GM21717 (cell line): ENCODE measurements at regions not wholly inside any gene's neighbourhood (a gene's known extent, or its start where the extent isn't known, plus 50 kb on each side); places are given as distances from the start of the nearest gene placed in this dataset.
"Not testable (repeated sequence)": the region's sequence is repeated elsewhere in the genome, so short reads cannot be mapped to it uniquely, and the experiment has no call there.

Experiments
- ATAC-seq: cut with Tn5 transposase; IDR thresholded peaks from one replicate; pipeline ENCODE4 v1.9.1; 2021; ENCODE audit warnings: mild to moderate bottlenecking, moderate library complexity; ENCODE audit not compliant: unreplicated experiment

- no peak for ATAC-seq
Measured at GRCh38 chr3:166554023-166554422, 716.8 kb upstream of the BCHE start.

- ATAC-seq = no peak
Measured at GRCh38 chr3:166533740-166534139, 696.5 kb upstream of the BCHE start.

GRCh38 chr3:166531730-166532129 is 694.5 kb upstream of the BCHE start:
- no peak for ATAC-seq

- no peak for ATAC-seq
Measured at GRCh38 chr3:166527325-166527724, 690.1 kb upstream of the BCHE start.

DNA sequence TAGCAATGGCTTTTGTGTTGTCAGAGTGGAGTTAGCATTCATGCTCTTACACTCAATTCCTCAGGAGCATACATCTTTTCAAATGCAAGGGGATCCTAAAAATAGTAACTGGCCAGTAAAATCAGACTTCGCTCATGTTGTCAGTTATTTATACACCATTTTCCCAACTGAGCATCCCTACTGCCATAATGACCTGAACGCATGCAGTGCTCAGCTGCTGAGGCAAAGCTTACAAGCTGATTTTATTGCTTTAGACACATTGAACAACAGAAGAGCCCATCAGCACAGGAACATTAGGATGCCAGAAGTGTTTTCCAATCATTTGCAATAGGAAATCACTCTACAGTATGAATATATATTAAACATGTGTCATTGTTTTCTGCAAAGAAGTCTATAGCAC is 689.7 kb upstream of the BCHE start:
- ATAC-seq = no peak

DNA sequence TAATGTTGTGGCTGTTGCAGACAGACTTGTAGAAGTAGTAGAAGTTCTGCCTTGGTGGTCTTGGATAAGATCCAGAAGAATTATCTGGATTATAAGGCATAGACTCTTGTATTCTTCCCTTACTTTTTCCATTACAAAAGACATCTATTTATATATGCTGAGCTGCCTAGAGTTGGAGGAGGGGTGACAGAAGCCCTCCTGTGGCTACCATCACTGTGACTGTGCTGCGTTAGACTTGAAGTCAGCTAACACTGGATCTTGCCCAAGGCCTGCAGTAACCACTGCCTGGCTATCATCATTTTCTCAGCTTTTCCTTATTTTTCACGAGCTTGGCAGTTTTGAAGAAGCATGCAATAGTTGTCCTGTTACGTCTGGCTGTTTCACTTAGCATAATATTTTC is 684.8 kb upstream of the BCHE start:
- ATAC-seq = no peak

DNA sequence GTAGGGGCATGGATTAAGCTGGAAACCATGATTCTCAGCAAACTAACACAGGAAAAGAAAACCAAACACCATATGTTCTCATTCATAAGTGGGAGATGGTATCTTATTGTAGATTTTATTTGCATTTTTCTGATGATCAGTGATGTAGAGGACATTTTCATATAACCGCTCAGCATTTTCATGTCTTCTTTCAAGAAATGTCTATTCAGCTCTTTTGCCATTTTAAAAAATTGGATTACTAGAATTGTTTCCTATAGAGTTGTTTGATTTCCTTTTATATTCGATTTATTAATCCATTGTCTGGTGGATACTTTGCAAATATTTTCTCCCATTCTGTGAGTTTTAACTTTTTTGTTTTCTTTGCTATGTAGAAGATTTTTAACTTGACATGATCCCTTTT is 682.2 kb upstream of the BCHE start:
- ATAC-seq = no peak

- ATAC-seq = no peak
Measured at GRCh38 chr3:166518040-166518439, 680.8 kb upstream of the BCHE start.

DNA sequence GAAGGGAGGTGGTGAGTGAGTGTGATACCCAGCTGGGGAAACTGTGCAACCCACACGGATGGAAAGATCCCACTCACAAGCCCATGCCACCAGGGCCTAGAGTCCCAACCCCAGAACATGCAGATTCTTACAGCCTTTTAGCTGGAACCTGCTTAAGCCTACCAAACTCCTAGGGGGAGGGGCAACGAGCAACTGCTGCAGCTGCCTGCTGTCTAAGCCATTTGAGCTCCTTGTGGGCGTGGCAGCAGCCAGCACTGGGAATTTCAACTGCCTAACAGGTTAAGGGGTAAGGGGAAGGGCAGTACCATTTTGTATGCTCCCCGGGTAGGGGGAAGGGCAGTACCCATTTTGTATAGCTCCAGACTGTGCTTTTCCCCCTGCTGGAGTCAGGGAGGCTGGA is 673.2 kb upstream of the BCHE start:
- ATAC-seq = no peak

DNA sequence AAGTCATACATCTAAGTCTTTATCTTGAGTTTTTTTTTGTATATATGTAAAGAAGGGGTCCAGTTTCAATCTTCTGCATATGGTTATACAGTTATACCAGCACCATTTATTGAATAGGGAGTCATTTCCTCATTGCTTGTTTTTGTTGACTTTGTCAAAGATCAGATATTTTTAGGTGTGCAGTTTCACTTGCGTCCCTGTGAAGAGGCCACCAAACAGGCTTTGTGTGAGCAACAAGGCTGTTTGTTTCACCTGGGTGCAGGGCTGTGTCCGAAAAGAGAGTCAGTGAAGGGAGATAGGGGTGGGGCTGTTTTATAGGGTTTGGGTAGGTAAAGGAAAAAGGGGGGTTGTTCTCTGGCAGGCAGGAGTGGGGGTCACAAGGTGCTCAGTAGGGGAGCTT is 663.2 kb upstream of the BCHE start:
- ATAC-seq = not testable (repeated sequence)

DNA sequence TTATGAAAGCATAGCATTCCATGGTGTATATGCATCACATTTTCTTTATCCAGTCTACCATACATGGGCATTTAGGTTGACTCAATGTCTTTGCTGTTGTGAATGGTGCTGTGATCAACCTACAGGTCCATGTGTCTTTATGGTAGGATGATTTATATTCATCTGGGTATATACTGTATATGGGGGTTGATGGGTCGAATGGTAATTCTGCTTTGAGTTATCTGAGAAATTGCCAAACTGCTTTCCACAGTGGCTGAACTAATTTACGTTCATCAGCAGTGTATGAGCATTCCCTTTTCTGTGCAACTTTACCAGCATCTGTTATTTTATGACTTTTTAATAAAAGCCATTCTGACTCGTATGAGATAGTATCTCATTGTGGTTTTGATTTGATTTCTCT is 662.4 kb upstream of the BCHE start:
- no peak for ATAC-seq

DNA sequence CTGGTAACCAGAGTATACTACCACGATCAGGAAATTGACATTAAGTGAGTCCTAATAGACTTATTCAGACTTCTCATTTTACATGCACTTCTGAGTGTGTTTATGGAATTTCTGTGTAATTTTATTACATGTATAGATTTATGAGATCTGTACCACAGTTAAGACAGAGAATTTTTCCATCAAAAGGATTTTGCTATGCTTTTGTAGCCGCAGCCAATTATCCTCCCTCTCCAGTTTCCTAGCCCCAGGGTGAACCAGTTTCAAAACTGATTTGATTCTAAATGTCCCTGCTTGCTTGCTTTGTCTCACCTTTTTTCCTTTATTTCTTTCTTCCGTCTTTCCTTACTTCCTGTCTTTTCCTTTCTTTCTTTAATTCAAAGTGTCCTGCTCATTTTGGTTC is 661.2 kb upstream of the BCHE start:
- no peak for ATAC-seq

DNA sequence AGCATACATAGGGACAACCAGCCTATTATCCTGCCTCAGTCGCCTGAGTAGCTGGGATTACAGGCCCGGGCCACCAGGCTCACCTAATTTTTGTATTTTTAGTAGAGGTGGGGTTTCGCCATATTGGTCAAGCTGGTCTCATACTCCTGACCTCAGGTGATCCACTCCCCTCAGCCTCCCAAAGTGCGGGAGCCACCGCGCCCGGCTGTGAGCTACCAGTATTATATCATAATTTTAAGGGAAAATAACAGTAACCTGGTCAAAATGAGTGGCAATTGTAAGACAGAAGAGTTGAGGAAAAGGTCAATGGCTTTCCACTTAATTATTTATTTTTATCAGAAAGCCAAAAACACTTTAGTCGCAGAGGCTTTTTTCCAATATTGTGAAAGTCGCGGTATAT is 652.6 kb upstream of the BCHE start:
- no peak for ATAC-seq

- ATAC-seq = no peak
Measured at GRCh38 chr3:166488977-166489672, 651.9 kb upstream of the BCHE start.

- no peak for ATAC-seq
Measured at GRCh38 chr3:166484470-166484869, 647.2 kb upstream of the BCHE start.

GRCh38 chr3:166481340-166481739 is 644.1 kb upstream of the BCHE start:
- no peak for ATAC-seq

DNA sequence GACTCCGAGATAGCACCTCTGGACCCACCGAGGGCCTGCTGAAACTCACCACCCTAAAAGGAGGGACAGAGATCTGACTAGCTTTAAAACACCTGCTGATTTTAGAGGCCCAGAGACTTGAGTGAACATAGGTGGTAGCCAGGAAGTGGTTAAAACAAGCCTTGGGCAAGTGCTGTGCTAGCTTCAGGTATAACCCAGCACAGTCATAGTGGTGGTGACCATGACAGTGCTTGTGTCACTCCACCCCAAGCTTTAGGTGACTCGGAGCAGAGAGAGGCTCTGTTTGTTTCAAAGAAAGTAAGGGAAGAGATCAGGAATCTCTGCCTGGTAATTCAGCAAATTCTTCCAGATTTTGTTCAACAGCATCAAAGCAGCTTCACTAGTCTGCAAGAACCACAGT is 641.1 kb upstream of the BCHE start:
- ATAC-seq = no peak

DNA sequence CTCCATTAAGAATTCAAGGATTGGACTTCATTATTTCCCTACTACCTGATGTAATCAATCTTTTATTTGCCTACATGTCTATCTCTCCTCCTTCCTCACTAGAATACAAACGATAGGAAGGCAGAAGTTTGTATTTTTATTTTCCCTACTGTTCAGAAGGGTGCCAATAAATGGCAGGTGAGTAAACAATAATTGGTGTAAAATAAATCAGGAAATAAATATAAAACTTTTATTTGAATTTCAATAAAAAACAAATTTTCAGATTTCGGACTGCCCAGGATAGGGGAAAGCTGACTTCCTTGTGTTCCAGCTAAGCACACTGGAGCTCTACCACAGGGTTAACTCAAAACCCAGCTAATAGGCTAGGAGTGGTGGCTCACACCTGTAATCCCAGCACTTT is 636.3 kb upstream of the BCHE start:
- no peak for ATAC-seq

- ATAC-seq = peak; percentile 83
Measured at GRCh38 chr3:166472015-166472414, 634.8 kb upstream of the BCHE start.

- ATAC-seq = no peak
Measured at GRCh38 chr3:166471074-166471767, 634.0 kb upstream of the BCHE start.

DNA sequence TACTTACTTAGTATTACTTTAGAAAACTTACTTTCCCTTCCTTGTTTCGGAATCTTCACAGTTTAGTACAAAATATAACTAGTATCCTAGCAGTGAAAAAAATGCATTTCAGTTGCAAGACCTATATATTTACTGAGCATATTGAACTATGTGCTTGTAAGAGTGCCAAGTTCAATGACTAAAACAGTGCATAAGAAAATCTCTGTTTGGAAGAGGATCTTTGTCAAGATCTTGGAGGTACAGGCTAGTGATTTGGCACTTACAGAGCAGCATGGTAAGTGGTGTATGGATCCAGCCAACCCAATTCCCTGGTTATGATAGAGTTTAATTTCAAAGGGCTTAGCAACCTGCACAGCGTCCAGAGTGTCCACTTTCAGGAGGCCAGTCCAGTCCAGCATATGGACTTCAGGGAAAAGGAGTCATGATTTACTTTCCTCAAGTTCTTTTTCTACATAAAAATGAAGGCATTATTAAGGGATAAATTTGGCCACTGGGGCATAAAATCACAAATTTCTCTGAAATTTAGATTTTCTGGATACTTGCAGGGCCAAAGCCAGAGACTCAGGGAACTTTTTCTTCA is 625.8 kb upstream of the BCHE start:
- no peak for ATAC-seq

DNA sequence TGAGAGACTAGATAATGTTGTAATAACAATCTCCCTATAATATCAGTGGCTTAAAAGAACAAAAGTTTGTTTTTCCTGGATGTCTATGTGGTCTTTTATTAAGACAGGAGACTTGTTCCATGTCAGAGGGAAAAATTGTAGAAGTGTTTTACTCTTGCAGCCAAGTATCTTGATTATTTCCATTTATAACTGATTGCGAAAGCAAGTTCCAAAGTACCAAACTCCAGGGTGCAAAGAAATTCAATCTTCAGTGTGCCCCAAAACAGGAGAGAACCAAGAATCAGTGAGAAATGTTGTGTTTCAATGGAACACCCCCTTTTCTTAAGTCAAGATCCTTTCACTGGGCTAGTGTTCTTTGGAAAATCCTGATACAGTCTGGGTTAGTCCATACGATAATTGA is 624.4 kb upstream of the BCHE start:
- no peak for ATAC-seq
